HepG2 (cell line): ENCODE measurements at regions not wholly inside any gene's neighbourhood (a gene's known extent, or its start where the extent isn't known, plus 50 kb on each side); places are given as distances from the start of the nearest gene placed in this dataset.

Experiments used
- CEBPB ChIP-seq: IDR thresholded peaks from 2 replicates; pipeline ENCODE4 v1.6.1; 2011; ENCODE audit warnings: low read depth, low read length, improper control_type of control experiment, borderline replicate concordance
- CHCHD3 ChIP-seq: sonication (generic); formaldehyde crosslinking; IDR thresholded peaks from 2 replicates; pipeline ENCODE4 v1.8.0; 2022; ENCODE audit warnings: mild to moderate bottlenecking, missing genetic modification reagents, moderate library complexity
- FOXM1 ChIP-seq: sonication (generic); formaldehyde crosslinking; IDR thresholded peaks from 2 replicates; pipeline ENCODE4 v1.5.0; 2020; ENCODE audit warnings: missing genetic modification reagents
- HDAC1 ChIP-seq: sonication (generic); formaldehyde crosslinking; IDR thresholded peaks from 2 replicates; pipeline ENCODE4 v1.5.1; 2020; ENCODE audit warnings: mild to moderate bottlenecking, missing genetic modification reagents
- HMGA1 ChIP-seq: sonication (generic); formaldehyde crosslinking; conservative IDR thresholded peaks from 2 replicates; pipeline ENCODE4 v1.4.0; 2020; ENCODE audit warnings: missing genetic modification reagents
- HNF4A ChIP-seq: sonication (generic); formaldehyde crosslinking; IDR thresholded peaks from 2 replicates; pipeline ENCODE4 v1.4.0; 2020; ENCODE audit warnings: missing genetic modification reagents
- MBD4 ChIP-seq: IDR thresholded peaks from 2 replicates; pipeline ENCODE4 v1.6.1; 2012; ENCODE audit warnings: low read length, inconsistent platforms, borderline replicate concordance
- MED1 ChIP-seq: sonication (generic); formaldehyde crosslinking; IDR thresholded peaks from 2 replicates; pipeline ENCODE4 v1.4.0; 2020; ENCODE audit warnings: missing genetic modification reagents
- MED8 ChIP-seq: sonication (generic); formaldehyde crosslinking; IDR thresholded peaks from 2 replicates; pipeline ENCODE4 v1.8.1; 2023; ENCODE audit warnings: mild to moderate bottlenecking, missing genetic modification reagents; ENCODE audit not compliant: insufficient replicate concordance
- MXD4 ChIP-seq: IDR thresholded peaks from 2 replicates; pipeline ENCODE4 v1.6.1; 2016; ENCODE audit warnings: mild to moderate bottlenecking, missing biosample characterization, missing genetic modification reagents
- PCBP1 ChIP-seq: fragments of 200-400 bp; formaldehyde crosslinking; IDR thresholded peaks from 2 replicates; pipeline ENCODE4 v1.6.1; 2017; ENCODE audit warnings: mild to moderate bottlenecking, low read depth, low read length, borderline replicate concordance
- PTBP1 ChIP-seq: fragments of 200-400 bp; formaldehyde crosslinking; IDR thresholded peaks from 2 replicates; pipeline ENCODE4 v1.6.1; 2018; ENCODE audit warnings: low read length, low read depth; ENCODE audit not compliant: poor library complexity, severe bottlenecking
- RAD21 ChIP-seq: fragments of 450-650 bp; formaldehyde crosslinking; IDR thresholded peaks from 2 replicates; pipeline ENCODE4 v1.5.0; 2020; ENCODE audit warnings: mild to moderate bottlenecking
- RELA ChIP-seq: sonication (generic); formaldehyde crosslinking; IDR thresholded peaks from 2 replicates; pipeline ENCODE4 v1.4.0; 2020; ENCODE audit warnings: missing genetic modification reagents
- SALL1 ChIP-seq: sonication (generic); formaldehyde crosslinking; IDR thresholded peaks from 2 replicates; pipeline ENCODE4 v1.8.0; 2022; ENCODE audit warnings: mild to moderate bottlenecking, missing genetic modification reagents
- SMARCC2 ChIP-seq: fragments of 450-650 bp; IDR thresholded peaks from 2 replicates; pipeline ENCODE4 v1.6.1; 2017; ENCODE audit warnings: antibody characterized with exemption, mild to moderate bottlenecking
- TBX2 ChIP-seq: sonication (generic); formaldehyde crosslinking; IDR thresholded peaks from 2 replicates; pipeline ENCODE4 v1.5.0; 2020; ENCODE audit warnings: missing genetic modification reagents, mild to moderate bottlenecking, borderline replicate concordance
- XRCC5 ChIP-seq: fragments of 200-400 bp; formaldehyde crosslinking; optimal IDR thresholded peaks from 2 replicates; pipeline ENCODE3; 2017; ENCODE audit warnings: mild to moderate bottlenecking, low read length
- YEATS4 ChIP-seq: sonication (generic); formaldehyde crosslinking; IDR thresholded peaks from 2 replicates; pipeline ENCODE4 v1.4.0; 2020; ENCODE audit warnings: missing genetic modification reagents, borderline replicate concordance
- ZFYVE20 ChIP-seq: sonication (generic); formaldehyde crosslinking; IDR thresholded peaks from 2 replicates; pipeline ENCODE4 v1.8.0; 2023; ENCODE audit warnings: low read depth, mild to moderate bottlenecking, moderate library complexity, missing genetic modification reagents, borderline replicate concordance
- ZNF20 ChIP-seq: sonication (generic); formaldehyde crosslinking; IDR thresholded peaks from 2 replicates; pipeline ENCODE4 v1.4.0; 2020; ENCODE audit warnings: mild to moderate bottlenecking, moderate library complexity, missing genetic modification reagents
- ZNF234 ChIP-seq: sonication (generic); formaldehyde crosslinking; conservative IDR thresholded peaks from 2 replicates; pipeline ENCODE4 v1.5.1; 2020; ENCODE audit warnings: mild to moderate bottlenecking, missing genetic modification reagents
- ZNF598 ChIP-seq: sonication (generic); formaldehyde crosslinking; IDR thresholded peaks from 2 replicates; pipeline ENCODE4 v1.5.1; 2020; ENCODE audit warnings: mild to moderate bottlenecking, missing genetic modification reagents, borderline replicate concordance
- ZNF747 ChIP-seq: sonication (generic); formaldehyde crosslinking; IDR thresholded peaks from 2 replicates; pipeline ENCODE4 v1.8.1; 2023; ENCODE audit warnings: missing genetic modification reagents, mild to moderate bottlenecking, borderline replicate concordance
- ZNF766 ChIP-seq: sonication (generic); formaldehyde crosslinking; IDR thresholded peaks from 2 replicates; pipeline ENCODE4 v1.5.0; 2020; ENCODE audit warnings: missing genetic modification reagents, borderline replicate concordance
- TF ChIP-seq, protein P1 (sequence below): sonication (generic); formaldehyde crosslinking; IDR thresholded peaks from 2 replicates; pipeline ENCODE4 v1.5.0; 2020; ENCODE audit warnings: mild to moderate bottlenecking, missing genetic modification reagents, moderate library complexity
- TF ChIP-seq, protein P2 (sequence below): sonication (generic); formaldehyde crosslinking; IDR thresholded peaks from 2 replicates; pipeline ENCODE4 v1.5.0; 2020; ENCODE audit warnings: missing genetic modification reagents, mild to moderate bottlenecking, borderline replicate concordance
- TF ChIP-seq, protein P3 (sequence below): sonication (generic); formaldehyde crosslinking; IDR thresholded peaks from 2 replicates; pipeline ENCODE4 v1.8.1; 2023; ENCODE audit warnings: mild to moderate bottlenecking, missing genetic modification reagents, borderline replicate concordance
- TF ChIP-seq, protein P4 (sequence below): IDR thresholded peaks from 2 replicates; pipeline ENCODE4 v1.6.1; 2016; ENCODE audit warnings: mild to moderate bottlenecking, missing biosample characterization, missing genetic modification reagents
- TF ChIP-seq, protein P5 (sequence below): sonication (generic); formaldehyde crosslinking; IDR thresholded peaks from 2 replicates; pipeline ENCODE4 v1.4.0; 2020; ENCODE audit warnings: missing genetic modification reagents

DNA sequence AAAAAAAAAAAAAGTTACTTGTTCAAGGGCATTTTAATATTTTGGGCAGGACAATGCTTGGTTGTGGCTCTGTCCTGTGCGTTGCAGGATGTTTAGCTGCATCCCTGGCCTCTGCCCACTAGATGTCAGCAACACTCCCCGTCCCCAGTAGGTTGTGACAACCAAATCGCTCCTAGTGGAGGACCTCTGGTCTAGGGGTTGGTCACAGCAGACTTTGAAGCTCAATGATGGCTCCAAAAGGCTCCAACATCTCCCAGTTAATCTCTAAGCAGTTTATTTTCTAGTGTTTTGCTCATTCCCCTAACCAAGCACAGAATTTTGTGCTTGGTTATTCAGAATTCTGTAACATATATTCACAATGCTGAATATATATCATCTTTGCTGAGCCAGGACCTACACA lies 67.0 kb downstream of the CHRNA1 start (continued):
- TF ChIP-seq, protein P1, sequence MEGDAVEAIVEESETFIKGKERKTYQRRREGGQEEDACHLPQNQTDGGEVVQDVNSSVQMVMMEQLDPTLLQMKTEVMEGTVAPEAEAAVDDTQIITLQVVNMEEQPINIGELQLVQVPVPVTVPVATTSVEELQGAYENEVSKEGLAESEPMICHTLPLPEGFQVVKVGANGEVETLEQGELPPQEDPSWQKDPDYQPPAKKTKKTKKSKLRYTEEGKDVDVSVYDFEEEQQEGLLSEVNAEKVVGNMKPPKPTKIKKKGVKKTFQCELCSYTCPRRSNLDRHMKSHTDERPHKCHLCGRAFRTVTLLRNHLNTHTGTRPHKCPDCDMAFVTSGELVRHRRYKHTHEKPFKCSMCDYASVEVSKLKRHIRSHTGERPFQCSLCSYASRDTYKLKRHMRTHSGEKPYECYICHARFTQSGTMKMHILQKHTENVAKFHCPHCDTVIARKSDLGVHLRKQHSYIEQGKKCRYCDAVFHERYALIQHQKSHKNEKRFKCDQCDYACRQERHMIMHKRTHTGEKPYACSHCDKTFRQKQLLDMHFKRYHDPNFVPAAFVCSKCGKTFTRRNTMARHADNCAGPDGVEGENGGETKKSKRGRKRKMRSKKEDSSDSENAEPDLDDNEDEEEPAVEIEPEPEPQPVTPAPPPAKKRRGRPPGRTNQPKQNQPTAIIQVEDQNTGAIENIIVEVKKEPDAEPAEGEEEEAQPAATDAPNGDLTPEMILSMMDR (CRISPR knock-in tag): peak; percentile 83
- TF ChIP-seq YEATS4 (CRISPR knock-in tag) (no peak), MED1 (CRISPR knock-in tag) (no peak), PTBP1 (no peak), ZNF766 (CRISPR knock-in tag) (no peak), MBD4 (no peak), TBX2 (CRISPR knock-in tag) (peak; percentile 32; the same call in 1 of the 2 replicates), MED8 (CRISPR knock-in tag) (no peak), CEBPB (no peak), SALL1 (CRISPR knock-in tag) (0 out of 2 replicates have a peak, but pooled peaks have one; percentile 16), SMARCC2 (no peak), PCBP1 (no peak), RAD21 (CRISPR knock-in tag) (peak; percentile 55), ZFYVE20 (CRISPR knock-in tag) (no peak), HDAC1 (CRISPR knock-in tag) (no peak), FOXM1 (no peak), MXD4 (CRISPR knock-in tag) (no peak), XRCC5 (peak; percentile 85), CHCHD3 (no peak), HNF4A (no peak), ZNF747 (CRISPR knock-in tag) (no peak), RELA (CRISPR knock-in tag) (no peak), HMGA1 (CRISPR knock-in tag) (no peak), ZNF20 (CRISPR knock-in tag) (no peak), ZNF598 (CRISPR knock-in tag) (no peak), ZNF234 (CRISPR knock-in tag) (no peak)
- TF ChIP-seq, protein P2, sequence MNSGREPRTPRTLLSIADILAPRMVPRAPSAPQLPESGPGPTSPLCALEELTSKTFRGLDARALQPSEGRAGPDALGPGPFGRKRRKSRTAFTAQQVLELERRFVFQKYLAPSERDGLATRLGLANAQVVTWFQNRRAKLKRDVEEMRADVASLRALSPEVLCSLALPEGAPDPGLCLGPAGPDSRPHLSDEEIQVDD (CRISPR knock-in tag): no peak
- TF ChIP-seq, protein P3, sequence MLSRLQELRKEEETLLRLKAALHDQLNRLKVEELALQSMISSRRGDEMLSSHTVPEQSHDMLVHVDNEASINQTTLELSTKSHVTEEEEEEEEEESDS: no peak
- TF ChIP-seq, protein P4, sequence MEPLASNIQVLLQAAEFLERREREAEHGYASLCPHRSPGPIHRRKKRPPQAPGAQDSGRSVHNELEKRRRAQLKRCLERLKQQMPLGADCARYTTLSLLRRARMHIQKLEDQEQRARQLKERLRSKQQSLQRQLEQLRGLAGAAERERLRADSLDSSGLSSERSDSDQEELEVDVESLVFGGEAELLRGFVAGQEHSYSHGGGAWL (CRISPR knock-in tag): no peak
- TF ChIP-seq, protein P5, sequence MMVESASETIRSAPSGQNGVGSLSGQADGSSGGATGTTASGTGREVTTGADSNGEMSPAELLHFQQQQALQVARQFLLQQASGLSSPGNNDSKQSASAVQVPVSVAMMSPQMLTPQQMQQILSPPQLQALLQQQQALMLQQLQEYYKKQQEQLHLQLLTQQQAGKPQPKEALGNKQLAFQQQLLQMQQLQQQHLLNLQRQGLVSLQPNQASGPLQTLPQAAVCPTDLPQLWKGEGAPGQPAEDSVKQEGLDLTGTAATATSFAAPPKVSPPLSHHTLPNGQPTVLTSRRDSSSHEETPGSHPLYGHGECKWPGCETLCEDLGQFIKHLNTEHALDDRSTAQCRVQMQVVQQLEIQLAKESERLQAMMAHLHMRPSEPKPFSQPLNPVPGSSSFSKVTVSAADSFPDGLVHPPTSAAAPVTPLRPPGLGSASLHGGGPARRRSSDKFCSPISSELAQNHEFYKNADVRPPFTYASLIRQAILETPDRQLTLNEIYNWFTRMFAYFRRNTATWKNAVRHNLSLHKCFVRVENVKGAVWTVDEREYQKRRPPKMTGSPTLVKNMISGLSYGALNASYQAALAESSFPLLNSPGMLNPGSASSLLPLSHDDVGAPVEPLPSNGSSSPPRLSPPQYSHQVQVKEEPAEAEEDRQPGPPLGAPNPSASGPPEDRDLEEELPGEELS (CRISPR knock-in tag): no peak
